ENCODE measurements at regions not wholly inside any gene's neighbourhood (a gene's known extent, or its start where the extent isn't known, plus 50 kb on each side); places are given as distances from the start of the nearest gene placed in this dataset.
"Not testable (repeated sequence)": the region's sequence is repeated elsewhere in the genome, so short reads cannot be mapped to it uniquely, and the experiment has no call there.

- 34% methylated on average over 47 of the region's 47 CpGs for WGBS (ENCODE audit: insufficient coverage)
- Histone ChIP-seq H3K27ac (ENCODE audit: low read length) (no peak overlapping the region), H3K9me3 (ENCODE audit: control insufficient read depth, insufficient read depth, low read length) (no peaks in the 10 kb centered on the region), H3K4me3 (ENCODE audit: low read length) (no peak overlapping the region), H3K36me3 (ENCODE audit: control insufficient read depth, insufficient read depth, low read length) (no peaks in the 10 kb centered on the region), H3K27me3 (ENCODE audit: control insufficient read depth, insufficient read depth, low read length) (peaks cover 4% of the 10 kb centered on the region), H3K4me1 (ENCODE audit: control insufficient read depth, insufficient read depth, low read length) (no peaks in the 10 kb centered on the region)
- Mint-ChIP-seq H3K4me3 (no peak overlapping the region), H3K9me3 (no peaks in the 10 kb centered on the region), H3K36me3 (no peaks in the 10 kb centered on the region), H3K4me1 (no peaks in the 10 kb centered on the region), H3K27ac (no peak overlapping the region), H3K27me3 (ENCODE audit: low read depth in 2 of 2) (peaks cover 31 to 48% of the 10 kb centered on the region in 2 donors)
- ATAC-seq (no peak), DNase-seq (no peak)
- intact Hi-C loops (cut with micrococcal nuclease), result no loop called here
- no peak for TF ChIP-seq CTCF (IDR thresholded peaks at IDR 0.05)
Measured at GRCh38 chr2:131646669-131647297, 119.1 kb downstream of the CCDC74A start.

GRCh38 chr2:131648565-131648964, 120.9 kb downstream of the CCDC74A start:
- H3K27ac ChIP-seq (ENCODE audit: low read length); H3K4me3 ChIP-seq (ENCODE audit: low read length); H3K4me1 ChIP-seq (ENCODE audit: control insufficient read depth, insufficient read depth, low read length); H3K9me3 ChIP-seq (ENCODE audit: control insufficient read depth, insufficient read depth, low read length); H3K36me3 Mint-ChIP-seq; H3K36me3 ChIP-seq (ENCODE audit: control insufficient read depth, insufficient read depth, low read length); DNase-seq; H3K4me3 Mint-ChIP-seq; H3K27ac Mint-ChIP-seq; ATAC-seq; intact Hi-C loops (cut with micrococcal nuclease); H3K4me1 Mint-ChIP-seq; H3K27me3 ChIP-seq (ENCODE audit: control insufficient read depth, insufficient read depth, low read length); H3K9me3 Mint-ChIP-seq: not testable (repeated sequence)
- H3K27me3 Mint-ChIP-seq (ENCODE audit: low read depth in 2 of 2), result peaks cover 33 to 54% of the 10 kb centered on the region in 2 donors
- WGBS (ENCODE audit: insufficient coverage), result 77% methylated on average over 3 of the region's 3 CpGs

- DNase-seq; H3K36me3 ChIP-seq (ENCODE audit: control insufficient read depth, insufficient read depth, low read length); intact Hi-C loops (cut with micrococcal nuclease); H3K27ac ChIP-seq (ENCODE audit: low read length); H3K36me3 Mint-ChIP-seq; H3K9me3 Mint-ChIP-seq; H3K4me3 ChIP-seq (ENCODE audit: low read length); H3K27me3 ChIP-seq (ENCODE audit: control insufficient read depth, insufficient read depth, low read length); H3K4me1 Mint-ChIP-seq; H3K4me3 Mint-ChIP-seq; ATAC-seq; H3K9me3 ChIP-seq (ENCODE audit: control insufficient read depth, insufficient read depth, low read length); H3K27ac Mint-ChIP-seq; H3K4me1 ChIP-seq (ENCODE audit: control insufficient read depth, insufficient read depth, low read length): not testable (repeated sequence)
- H3K27me3 Mint-ChIP-seq (ENCODE audit: low read depth in 2 of 2), result peaks cover 24 to 63% of the 10 kb centered on the region in 2 donors
- WGBS (ENCODE audit: insufficient coverage), result 36% methylated on average over 2 of the region's 3 CpGs
Measured at GRCh38 chr2:131652246-131652645, 124.6 kb downstream of the CCDC74A start.

- H3K9me3 ChIP-seq (ENCODE audit: control insufficient read depth, insufficient read depth, low read length); DNase-seq; ATAC-seq; H3K27ac ChIP-seq (ENCODE audit: low read length); H3K36me3 ChIP-seq (ENCODE audit: control insufficient read depth, insufficient read depth, low read length); H3K27ac Mint-ChIP-seq; H3K4me1 ChIP-seq (ENCODE audit: control insufficient read depth, insufficient read depth, low read length); H3K4me1 Mint-ChIP-seq; H3K27me3 ChIP-seq (ENCODE audit: control insufficient read depth, insufficient read depth, low read length); H3K4me3 Mint-ChIP-seq; intact Hi-C loops (cut with micrococcal nuclease); H3K9me3 Mint-ChIP-seq; H3K36me3 Mint-ChIP-seq; H3K4me3 ChIP-seq (ENCODE audit: low read length): not testable (repeated sequence)
- no CpG with 5 or more reads among the region's 2 CpGs for WGBS (ENCODE audit: insufficient coverage)
- peaks cover 21 to 50% of the 10 kb centered on the region in 2 donors for H3K27me3 Mint-ChIP-seq (ENCODE audit: low read depth in 2 of 2)
Measured at GRCh38 chr2:131654107-131654506, 126.4 kb downstream of the CCDC74A start.

GRCh38 chr2:131656816-131657633, 129.3 kb downstream of the CCDC74A start:
- no peaks in the 10 kb centered on the region for H3K4me1 Mint-ChIP-seq
- no peak overlapping the region for H3K4me3 ChIP-seq (ENCODE audit: low read length)
- H3K36me3 Mint-ChIP-seq, result no peaks in the 10 kb centered on the region
- TF ChIP-seq CTCF (IDR thresholded peaks at IDR 0.05), result no peak
- no peaks in the 10 kb centered on the region for H3K9me3 ChIP-seq (ENCODE audit: control insufficient read depth, insufficient read depth, low read length)
- H3K4me1 ChIP-seq (ENCODE audit: control insufficient read depth, insufficient read depth, low read length), result no peaks in the 10 kb centered on the region
- no peaks in the 10 kb centered on the region for H3K27me3 ChIP-seq (ENCODE audit: control insufficient read depth, insufficient read depth, low read length)
- no peak overlapping the region for H3K27ac ChIP-seq (ENCODE audit: low read length)
- no peak for ATAC-seq
- H3K27ac Mint-ChIP-seq, result no peak overlapping the region
- intact Hi-C loops (cut with micrococcal nuclease), result no loop called here
- H3K9me3 Mint-ChIP-seq, result no peaks in the 10 kb centered on the region
- peaks cover 15 to 52% of the 10 kb centered on the region in 2 donors for H3K27me3 Mint-ChIP-seq (ENCODE audit: low read depth in 2 of 2)
- no peak for DNase-seq
- H3K4me3 Mint-ChIP-seq, result no peak overlapping the region
- 92% methylated on average over 32 of the region's 32 CpGs for WGBS (ENCODE audit: insufficient coverage)
- H3K36me3 ChIP-seq (ENCODE audit: control insufficient read depth, insufficient read depth, low read length), result no peaks in the 10 kb centered on the region
